HG03521 (cell line): ENCODE measurements at regions not wholly inside any gene's neighbourhood (a gene's known extent, or its start where the extent isn't known, plus 50 kb on each side); places are given as distances from the start of the nearest gene placed in this dataset.

Experiments
- ATAC-seq: cut with Tn5 transposase; IDR thresholded peaks from one replicate; pipeline ENCODE4 v1.9.1; 2021; ENCODE audit warnings: mild to moderate bottlenecking, moderate library complexity; ENCODE audit not compliant: unreplicated experiment

DNA sequence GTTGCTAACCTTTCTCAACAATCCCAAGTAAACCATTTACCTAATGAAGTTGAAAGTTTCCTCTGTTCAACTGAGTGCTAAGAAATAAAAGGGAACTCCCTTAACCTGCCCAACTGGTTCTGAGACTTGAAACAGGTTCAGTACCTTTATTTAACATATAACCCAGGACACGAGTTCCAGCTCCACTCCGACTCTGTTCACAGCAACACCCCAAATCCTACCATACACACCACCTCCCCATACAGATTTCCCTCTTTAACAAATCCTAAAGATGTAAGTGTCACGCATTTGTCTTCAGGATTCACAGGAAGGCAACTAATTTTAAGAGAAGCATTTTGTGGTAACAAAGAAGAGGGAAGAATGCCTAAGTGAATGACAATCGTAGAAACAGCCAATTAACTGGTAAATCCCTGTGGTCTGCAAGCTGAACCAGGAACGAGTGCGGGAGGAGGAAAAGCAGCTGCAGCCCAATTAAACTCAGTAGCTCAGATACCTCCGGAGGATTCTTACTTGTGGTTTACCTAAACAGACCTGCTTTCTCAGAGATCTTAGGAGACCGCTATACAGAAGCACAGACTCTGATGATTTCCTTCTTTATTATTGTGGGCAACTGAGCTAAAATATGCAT is 134.5 kb upstream of the MAGI3 start:
- no peak for ATAC-seq

DNA sequence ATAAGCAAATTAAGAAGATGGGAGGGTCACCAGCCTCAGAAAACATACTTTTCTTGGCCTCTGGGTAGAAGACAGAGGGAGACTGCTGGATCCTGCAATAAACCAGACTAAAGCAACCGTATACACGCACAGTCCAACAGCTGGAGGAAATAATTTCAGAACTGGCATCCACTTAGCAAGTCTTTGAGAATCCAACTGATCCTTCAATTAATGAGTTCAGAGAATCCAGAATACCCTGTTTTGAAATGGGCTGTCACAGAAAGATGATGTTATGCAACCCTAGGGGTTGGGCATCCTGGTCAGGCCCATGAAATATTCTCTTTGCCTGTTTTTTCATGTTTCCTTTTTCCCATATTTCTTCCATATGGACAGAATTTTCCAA is 134.0 kb upstream of the MAGI3 start:
- no peak for ATAC-seq

DNA sequence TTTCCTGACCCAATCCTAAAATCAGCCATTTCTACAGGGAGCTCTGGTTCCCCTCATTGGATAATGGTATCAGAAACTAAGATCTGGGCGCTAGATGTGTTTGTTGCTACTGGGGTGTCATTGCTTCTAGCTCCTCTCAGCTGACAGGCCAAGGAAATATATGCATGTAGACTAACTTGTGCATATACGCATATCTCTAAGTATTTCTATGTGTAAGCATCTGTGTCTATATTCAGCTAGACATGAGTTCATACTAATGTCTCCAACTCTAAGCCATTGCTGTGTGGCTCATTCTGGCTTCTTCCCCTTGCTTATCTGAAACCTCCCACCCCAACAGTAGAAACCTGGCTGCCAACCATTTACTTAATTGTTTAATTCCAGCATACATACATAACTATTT is 130.3 kb upstream of the MAGI3 start:
- ATAC-seq: no peak

DNA sequence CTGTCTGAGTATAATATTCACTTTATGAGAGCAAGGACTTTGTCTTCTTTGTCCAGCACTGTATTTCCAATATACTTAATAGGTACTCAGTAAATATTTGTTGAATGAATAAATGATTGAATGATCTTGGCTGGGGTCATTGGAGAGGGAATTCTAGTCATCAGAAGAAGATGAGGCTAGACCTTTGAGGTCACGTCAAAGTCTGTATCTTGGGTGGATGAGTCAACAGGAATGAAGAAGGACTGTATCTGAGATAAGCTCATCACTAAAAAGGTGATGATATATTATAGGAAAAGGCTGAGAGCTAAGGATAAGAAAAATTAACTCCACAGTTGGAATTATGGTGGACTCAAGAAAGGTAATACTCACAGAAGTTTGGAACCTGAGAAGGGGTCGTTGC is 125.1 kb upstream of the MAGI3 start:
- ATAC-seq: no peak

DNA sequence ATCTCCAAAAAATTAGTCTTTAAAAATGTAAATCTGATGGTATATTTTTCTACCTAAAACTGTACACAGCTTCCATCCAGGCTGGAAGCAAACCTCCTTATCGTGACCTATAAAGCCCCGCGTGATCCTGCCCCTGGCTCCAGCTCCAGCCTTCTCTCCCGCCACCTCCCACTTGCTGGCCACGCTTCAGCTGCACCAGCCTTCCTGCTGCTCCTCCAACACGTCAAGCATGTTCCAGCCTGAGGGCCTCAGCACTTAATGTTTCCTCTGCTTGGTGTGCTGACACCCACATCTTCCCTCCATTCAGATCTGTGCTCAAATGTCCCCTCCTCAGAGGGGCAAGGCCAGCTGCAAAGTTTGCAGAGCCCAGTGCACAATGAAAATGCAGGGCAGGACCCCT is 123.5 kb upstream of the MAGI3 start:
- ATAC-seq: no peak

DNA sequence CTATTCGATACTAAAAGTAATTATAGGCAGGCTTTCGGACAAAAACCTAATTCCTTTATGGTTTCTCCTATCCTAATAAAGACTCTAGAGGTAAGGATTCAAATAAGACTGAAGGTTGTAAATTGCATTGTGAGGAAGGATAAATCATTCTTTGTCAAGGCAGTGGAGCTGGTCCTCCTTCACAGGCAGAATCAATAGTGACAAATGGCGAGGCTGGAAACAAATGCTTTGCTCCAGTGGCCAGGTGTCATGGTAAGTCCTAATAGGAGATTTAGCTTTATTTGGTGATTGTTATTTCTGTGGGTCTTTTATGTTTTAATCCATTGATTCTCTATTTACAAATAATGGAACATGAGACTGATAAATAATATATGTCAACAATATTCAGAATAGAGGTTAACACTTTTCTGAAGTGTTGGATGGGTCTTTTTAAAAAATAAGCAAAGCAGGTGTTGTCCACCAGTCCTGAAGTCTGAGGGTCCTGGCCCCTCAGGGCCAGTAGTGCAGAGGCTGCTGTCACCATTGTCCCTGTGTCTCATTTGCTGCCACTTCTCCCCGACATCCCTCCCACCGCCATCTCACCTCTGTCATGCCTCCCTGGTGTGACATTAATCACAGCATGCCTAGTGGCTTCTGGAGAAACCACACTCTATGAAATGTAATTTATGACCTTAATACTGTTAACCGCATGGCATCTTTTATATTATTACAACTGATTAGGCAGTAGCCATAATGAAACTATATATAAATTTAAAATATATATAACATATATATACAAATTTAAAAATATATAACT is 120.9 kb upstream of the MAGI3 start:
- ATAC-seq: no peak

DNA sequence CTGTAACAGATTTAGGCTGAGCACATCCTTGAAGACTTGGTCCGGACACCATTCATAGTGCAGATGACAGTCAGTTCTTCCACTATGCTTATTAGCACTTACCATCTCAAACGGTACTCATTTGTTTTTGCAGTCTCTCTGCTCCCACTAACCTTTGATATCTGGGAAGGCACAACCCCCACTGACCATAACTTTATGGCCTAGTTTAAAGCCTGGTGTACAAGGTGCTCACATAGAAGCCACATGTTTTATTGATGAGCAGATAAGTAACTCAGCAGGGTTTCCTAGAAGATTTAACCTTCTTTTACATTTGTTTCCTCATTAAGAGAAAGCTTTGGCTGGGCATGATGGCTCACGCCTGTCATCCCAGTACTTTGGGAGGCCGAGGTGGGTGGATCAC is 119.3 kb upstream of the MAGI3 start:
- no peak for ATAC-seq

DNA sequence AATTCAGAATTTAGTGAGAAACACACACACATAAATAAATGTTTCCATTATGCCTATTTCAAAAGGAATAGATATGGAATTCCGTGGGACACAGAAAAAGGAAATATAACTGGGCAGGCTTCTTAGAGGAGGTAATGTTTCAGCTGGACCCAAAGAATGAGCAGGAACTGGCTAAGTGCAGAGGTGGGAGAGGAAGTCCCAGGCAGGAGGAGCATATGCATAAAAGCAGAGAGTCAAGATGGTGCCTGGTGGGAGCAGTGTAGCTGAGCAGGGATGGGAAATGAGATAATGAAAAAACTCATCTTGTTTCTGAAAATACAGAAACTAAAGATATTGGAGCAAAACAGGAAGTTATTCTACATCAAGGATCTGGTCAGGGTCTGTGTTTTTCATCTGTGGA is 115.2 kb upstream of the MAGI3 start:
- ATAC-seq: no peak

DNA sequence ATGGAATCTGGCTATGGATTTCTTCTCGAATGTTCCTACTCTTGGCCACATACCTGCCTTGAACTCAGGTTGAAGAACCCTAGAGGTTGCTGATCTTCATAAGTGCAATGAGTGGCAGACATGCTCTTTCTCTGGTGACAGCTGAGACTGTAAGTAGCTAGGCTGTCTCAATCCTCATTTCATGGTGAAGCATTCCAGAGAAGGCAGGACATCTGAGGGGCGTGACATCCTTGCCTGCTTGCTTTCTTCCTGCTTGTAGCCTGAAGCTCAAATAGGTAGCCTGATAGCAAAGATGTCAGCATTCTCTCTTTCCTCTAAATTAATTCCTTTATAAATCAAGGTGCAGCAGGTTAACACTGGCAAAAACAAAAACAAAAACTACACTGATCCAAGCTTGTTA is 114.6 kb upstream of the MAGI3 start:
- no peak for ATAC-seq

DNA sequence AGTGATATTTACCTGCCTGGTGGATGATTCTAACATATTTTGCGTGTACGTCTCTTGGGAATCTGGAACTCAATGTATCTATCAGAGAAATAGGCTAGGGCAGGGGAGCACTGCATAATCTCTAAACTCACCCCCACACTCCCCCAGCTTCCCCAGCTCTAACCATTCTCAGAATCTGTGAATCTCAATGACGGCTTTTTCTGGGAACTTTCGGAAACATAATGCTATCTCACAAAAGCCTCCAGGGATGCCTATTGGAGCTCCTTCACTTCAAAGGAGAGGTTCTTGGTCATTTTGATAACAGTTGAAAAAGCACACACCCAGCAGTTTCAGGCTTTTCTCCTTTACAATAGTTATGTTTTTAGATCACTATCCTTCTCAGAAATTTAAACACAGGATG is 113.8 kb upstream of the MAGI3 start:
- no peak for ATAC-seq

DNA sequence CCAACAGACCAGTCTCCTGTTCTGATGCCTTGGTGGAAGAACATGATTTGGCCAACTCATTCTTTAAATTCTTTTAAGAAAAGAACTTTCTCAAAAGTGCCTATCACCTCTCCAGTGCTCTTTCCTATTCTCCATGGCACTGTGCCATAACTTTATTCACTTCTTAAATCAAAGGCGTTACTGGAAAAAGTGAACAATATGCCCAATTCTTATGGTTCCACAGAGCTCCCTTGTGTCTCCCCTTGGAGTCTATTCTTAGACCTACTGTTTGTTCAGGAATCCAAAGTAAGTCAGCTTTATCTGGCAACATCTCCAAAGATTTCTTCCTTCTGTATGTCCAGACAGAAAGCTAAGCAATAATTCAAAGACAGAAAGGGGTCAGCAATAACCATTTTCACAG is 111.9 kb upstream of the MAGI3 start:
- ATAC-seq: no peak

DNA sequence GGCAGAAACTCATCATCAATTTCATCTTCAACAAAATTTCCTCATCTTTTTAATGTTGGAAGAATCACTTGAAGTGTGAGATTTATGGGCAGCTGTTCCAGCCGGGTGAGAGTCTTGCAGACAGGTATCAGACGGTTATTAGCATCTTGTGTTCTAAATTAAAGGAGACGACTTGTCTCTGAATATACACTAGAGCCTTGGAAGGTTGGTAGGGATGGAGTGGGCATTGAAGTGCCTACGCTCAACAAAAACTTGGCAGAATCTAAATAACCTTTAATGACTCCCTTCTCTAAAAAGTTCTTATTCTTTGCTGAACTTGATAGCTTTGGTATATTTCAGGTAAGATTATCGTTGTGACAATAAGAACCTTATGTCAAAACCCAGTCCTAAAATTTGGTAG is 111.5 kb upstream of the MAGI3 start:
- no peak for ATAC-seq

DNA sequence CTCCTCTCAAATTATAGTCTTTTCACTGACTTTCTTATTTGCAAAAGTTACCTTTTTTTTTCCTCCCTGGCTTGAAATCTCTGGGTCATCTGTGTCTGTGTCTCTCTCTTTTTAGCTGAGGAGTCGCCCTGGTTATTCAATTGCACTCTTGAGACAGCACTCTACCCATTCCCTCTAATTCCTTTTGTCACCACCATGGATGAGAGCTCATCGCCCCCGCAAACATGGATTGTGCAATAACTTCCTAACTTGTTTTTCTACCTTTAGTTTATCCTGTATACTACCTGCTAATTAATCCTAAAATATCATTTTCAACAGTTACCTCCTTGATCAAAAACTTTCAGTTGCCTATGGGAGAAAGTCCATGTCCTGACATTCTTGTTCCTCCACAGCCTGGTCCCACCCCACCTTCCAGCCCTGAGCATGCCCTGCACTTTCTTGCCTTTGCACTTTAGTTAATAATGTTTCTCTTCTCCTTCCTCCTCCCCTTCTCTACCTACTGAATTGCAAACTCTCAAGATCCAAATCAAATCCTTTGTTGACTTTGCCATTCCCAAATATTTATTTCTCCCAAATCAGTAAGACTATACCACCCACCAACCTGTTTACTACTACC is 110.4 kb upstream of the MAGI3 start:
- ATAC-seq: no peak

DNA sequence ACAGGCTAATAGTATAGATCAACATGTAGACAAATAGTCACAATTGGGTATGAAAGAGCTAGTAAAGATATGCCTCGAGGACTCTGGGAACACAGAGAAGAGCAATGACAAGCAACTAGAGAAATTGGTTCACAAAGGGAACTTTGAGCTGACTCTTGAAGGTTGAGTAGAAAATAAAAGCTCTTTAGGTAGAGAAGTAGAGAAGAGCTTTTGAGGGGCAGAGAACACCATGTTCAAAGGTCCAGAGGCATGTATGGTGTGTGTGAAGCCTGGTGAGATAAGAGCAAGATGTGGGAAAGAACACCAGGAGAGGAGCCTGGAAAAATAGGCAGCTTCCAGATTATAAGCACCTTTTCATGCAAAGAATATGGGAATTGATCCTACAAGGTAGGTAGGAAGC is 109.7 kb upstream of the MAGI3 start:
- ATAC-seq: no peak

DNA sequence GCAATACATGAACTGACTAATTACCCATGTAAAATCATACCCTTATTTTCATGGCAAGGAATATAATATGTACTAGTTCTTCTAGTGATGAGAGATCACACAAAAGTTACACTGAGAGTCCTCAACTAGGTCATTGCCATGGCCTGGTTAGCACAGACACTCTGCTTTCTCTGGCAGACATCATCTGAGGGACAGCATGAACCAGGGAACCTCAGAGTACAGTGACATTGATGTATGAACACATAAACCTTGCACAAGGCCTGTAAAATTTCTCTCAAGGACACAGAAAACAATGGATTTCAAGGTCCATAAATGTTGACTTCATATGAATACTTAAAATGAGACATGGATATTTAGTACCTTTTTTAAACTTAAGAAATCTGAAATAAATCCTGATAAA is 108.8 kb upstream of the MAGI3 start:
- no peak for ATAC-seq

DNA sequence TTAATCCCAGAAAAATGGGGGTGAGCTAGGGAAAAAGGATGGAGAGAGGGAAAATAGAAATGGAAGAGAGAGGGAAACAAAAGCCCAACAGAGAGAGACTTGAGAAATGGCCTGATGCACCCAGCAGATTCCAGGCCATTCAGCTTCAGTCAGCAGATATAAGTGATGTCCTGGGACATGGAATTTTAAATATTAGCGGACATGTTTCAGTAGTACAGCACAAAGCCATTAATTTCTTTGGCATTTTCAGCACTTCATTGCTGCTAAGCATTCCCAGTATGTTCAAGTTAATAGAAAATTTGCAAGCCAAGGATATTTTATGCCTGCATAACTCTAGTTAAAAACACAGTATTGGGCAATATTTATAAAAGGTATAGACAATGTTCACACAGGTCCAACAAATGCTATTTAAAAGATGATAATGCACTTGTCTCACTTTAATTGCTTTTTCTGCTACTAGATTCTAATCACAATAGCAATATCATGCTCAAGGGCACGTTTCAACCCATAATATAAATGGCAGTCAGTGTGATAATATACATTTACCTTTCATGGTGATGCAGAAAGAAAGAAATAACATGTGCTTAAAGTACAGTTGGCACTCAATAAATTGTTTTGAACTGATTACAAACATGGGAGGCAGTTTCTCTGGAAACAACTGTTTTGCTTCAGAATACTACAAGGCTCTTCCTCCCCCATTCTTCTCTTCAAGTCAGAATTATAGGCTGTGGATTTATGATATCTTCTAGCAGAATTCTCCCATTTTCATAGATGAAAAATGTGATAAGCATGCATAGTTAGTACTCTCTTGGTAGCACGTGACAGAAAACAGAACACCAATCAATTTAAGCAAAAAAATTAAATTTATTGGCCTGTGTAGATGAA is 108.1 kb upstream of the MAGI3 start:
- no peak for ATAC-seq

DNA sequence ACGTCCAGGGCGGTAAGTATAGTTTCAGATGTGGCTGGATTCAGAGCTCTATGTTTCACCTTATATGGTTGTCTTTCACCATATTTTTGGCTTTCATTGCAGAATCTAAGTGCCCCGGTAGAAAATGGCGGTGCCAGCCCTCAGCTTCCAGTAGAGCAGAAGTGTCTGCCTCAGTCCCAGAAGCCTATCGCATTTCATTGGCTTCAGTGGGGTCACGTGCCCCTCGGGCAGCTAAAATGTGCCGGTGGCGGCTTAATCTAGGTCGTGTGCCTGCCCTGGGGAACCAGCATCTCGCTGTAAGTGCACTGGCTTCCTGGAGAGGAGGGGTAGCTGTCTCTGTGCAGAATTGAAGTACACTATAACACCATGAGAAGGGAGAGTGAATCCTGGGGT is 107.4 kb upstream of the MAGI3 start:
- ATAC-seq: no peak

DNA sequence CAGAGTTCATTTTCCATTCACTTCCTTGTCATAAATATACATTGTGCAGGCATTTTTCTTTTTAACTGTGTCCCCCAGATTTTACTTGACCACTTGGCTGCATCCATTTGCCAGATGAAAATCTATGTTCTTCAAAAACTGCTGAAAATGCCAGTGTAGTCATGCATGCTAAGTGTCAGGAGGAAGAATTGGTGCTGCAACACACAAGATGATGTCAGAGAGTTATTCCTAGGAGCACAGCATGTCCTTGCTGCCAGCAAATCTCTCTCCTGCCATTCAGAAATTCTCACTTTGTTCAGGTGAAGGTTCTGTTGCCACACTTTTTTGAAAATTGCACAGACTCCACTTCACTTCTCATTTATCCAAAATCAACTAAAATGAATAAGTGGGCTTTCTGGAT is 106.4 kb upstream of the MAGI3 start:
- ATAC-seq: no peak

DNA sequence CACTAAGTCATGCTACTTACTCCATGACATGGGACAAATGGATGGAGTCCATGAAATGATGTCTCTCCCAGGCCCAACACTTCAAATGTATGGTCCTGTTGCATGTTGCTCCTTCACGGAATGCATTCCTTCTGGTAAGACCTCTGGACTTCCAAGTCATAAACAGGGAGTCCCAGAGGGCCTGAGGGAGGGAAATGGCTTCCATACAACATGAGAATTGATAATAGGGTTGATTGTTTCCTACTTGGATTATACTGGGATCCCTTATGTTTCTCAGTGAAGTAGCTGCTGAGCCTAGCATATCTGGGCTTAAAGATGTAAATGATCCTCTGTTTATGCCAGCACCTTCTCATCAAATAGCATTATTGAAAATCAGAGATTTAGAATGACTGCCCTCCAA is 104.2 kb upstream of the MAGI3 start:
- ATAC-seq: no peak

DNA sequence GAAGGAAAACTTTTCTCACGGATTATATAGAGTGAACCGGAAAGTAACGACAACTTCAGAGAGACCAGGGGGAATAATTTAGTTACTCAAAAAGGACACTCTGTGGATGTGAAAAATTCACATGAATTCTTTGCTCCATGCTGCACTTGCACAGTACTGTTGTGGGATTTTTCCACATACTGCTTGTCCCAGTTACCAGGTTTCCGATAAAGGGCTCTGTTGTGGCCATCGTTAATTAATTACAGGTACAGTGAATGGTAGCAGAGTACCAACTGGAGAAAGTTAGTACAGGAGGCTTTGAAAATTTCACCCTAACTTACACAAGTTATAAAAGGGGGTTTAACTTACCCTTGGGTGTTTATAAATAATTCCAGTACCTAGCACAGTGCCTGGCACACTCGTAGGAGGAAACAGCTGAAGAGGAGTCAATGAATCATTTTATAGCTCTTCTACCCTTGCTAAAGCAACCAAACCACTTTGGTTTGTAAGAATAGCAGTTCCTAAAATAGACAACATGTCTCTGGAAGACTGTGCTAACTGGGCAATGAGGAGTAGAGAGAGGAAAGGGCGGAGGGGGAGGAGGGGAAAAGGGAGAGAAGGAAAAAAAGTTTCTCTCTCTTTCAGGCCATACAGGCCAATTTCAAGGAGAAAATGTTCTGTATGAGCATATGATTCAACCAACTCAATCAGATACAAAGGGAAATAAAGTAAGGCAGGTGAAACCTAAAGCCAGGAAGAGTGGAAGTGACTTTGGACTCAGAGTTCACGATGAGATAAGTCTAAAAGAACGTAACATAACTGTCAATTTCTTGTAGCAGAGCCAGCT is 98.3 kb upstream of the MAGI3 start:
- no peak for ATAC-seq
